Bronchial epithelial cell (primary cell): ENCODE measurements at regions not wholly inside any gene's neighbourhood (a gene's known extent, or its start where the extent isn't known, plus 50 kb on each side); places are given as distances from the start of the nearest gene placed in this dataset.

ENCODE experiments used
- DNase-seq: peaks from one replicate; pipeline ENCODE4 v3.0.0-alpha.2; 2010; ENCODE audit warnings: low read depth
- FAIRE-seq: peaks from 2 replicates; lab custom pipeline; 2011; peaks lifted over from hg19 to GRCh38; lab: Jason Lieb, UNC
- H3K27me3 ChIP-seq: 2 replicates; pipeline ENCODE4 v1.5.1; 2011; ENCODE audit warnings: low read length; ENCODE audit not compliant: control insufficient read depth, insufficient read depth
- H3K36me3 ChIP-seq: 2 replicates; pipeline ENCODE4 v1.5.1; 2011; ENCODE audit warnings: low read length; ENCODE audit not compliant: control insufficient read depth, insufficient read depth
- H3K4me3 ChIP-seq: 2 replicates; pipeline ENCODE4 v1.5.1; 2011; ENCODE audit warnings: mild to moderate bottlenecking, low read depth, low read length, control low read depth
- TF ChIP-seq, protein P1 (sequence below): IDR thresholded peaks from 2 replicates; pipeline ENCODE4 v1.5.1; 2011; ENCODE audit warnings: mild to moderate bottlenecking, moderate library complexity, low read length, control low read depth, inconsistent platforms; ENCODE audit not compliant: insufficient read depth, severe bottlenecking

DNA sequence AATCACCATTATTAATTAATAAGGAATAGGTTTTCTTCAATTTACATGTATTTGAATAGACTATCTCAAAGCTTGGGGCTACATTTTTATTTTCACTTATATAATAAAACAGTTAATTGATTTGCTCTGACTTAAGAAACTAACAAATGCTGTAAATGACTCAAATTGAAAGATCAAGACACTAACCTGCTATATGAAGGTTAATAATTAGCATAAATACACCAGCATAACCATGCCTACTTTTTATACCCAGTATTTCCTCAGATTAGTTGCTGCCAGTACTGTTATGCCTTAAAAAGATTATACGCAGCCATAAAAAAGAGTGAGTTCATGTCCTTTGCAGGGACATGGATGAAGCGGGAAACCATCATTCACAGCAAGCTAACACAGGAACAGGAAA is 1545.1 kb downstream of the AMY1C start:
- Histone ChIP-seq H3K4me3 (no peak overlapping the region), H3K27me3 (no peaks in the 10 kb centered on the region), H3K36me3 (no peaks in the 10 kb centered on the region)
- DNase-seq = no peak
- FAIRE-seq = no peak
- TF ChIP-seq, protein P1, sequence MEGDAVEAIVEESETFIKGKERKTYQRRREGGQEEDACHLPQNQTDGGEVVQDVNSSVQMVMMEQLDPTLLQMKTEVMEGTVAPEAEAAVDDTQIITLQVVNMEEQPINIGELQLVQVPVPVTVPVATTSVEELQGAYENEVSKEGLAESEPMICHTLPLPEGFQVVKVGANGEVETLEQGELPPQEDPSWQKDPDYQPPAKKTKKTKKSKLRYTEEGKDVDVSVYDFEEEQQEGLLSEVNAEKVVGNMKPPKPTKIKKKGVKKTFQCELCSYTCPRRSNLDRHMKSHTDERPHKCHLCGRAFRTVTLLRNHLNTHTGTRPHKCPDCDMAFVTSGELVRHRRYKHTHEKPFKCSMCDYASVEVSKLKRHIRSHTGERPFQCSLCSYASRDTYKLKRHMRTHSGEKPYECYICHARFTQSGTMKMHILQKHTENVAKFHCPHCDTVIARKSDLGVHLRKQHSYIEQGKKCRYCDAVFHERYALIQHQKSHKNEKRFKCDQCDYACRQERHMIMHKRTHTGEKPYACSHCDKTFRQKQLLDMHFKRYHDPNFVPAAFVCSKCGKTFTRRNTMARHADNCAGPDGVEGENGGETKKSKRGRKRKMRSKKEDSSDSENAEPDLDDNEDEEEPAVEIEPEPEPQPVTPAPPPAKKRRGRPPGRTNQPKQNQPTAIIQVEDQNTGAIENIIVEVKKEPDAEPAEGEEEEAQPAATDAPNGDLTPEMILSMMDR = no peak

DNA sequence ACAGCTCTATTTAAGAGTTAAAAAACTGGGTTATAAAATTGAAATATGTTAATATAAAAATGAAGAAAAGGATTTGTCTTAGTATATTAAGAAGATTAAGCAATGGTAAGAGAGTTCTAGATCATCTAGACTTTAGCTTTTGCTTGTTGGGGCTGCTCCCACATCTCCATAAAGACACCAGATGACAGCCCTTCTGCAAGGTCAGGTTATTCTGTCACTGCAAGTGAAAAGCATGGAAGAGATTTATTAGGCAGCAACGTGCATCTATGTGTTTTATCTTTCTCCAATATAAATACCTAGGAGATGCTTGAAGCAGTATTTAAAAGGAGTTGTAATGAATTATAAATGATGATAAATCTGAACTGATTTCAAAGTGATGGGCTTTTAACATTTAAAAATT is 1560.4 kb downstream of the AMY1C start:
- Histone ChIP-seq H3K27me3 (no peaks in the 10 kb centered on the region), H3K4me3 (no peak overlapping the region), H3K36me3 (no peaks in the 10 kb centered on the region)
- TF ChIP-seq, protein P1 = no peak
- FAIRE-seq (no peak), DNase-seq (no peak)

DNA sequence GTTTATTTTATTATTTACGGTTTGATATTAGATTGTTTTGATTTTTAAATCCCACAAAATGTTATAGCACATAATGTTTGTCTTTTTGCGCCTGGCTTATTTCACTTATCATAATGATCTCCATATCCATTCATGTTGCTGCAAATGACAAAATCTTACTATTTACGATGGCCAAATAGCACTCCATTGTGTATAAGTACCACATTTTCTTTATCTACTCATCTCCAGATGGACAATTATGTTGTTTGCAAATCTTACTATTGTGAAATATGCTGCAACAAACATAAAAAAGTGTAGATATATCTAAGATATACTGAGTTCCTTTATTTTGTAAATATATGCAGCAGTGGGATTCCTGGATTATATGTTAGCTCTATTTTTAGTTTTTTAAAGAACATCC is 1568.3 kb downstream of the AMY1C start:
- no peak overlapping the region for H3K4me3 ChIP-seq
- FAIRE-seq (no peak), DNase-seq (no peak)
- TF ChIP-seq, protein P1 = no peak
- no peaks in the 10 kb centered on the region for H3K27me3 ChIP-seq
- no peaks in the 10 kb centered on the region for H3K36me3 ChIP-seq

DNA sequence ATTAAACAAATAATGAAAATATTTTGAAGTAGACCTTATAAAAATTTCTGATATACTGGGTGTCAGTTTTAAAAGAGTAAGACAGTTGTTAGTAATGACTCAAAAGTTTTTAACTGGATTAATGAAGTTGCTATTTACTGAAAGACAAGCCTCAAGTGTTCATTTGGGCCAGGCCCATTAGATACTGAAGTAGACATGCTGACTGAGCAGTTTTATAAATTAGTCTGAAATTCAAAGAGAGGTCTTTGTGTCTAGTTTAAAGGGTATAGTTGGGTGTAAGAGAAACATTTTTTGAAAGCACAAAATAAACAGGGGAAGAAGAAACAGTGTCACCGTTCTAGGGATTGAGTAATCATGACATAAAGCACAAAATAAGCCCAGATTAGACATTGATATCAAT is 1577.2 kb downstream of the AMY1C start:
- Histone ChIP-seq H3K4me3 (no peak overlapping the region), H3K36me3 (no peaks in the 10 kb centered on the region), H3K27me3 (no peaks in the 10 kb centered on the region)
- TF ChIP-seq, protein P1 = no peak
- DNase-seq = no peak
- no peak for FAIRE-seq

DNA sequence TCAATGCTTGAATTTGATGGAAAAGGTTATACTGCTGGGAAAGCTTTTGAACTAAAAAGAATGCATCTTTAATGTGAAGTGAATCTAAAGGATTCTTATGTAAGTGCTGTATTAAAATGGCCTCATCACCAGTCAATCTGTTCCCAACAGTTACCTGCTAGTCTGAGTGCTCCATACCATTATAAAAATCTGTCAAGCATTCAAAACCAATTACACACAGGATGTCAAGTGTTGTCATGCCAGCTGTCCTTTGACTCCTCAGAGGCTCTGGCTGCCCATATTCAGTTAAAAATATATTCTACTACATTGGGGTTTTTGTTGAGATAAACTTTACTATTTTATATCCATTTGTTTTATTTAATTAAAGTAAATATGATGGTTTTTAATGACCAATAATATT is 1587.7 kb downstream of the AMY1C start:
- TF ChIP-seq, protein P1 = no peak
- DNase-seq = no peak
- H3K4me3 ChIP-seq = no peak overlapping the region
- H3K36me3 ChIP-seq = no peaks in the 10 kb centered on the region
- no peaks in the 10 kb centered on the region for H3K27me3 ChIP-seq
- no peak for FAIRE-seq

DNA sequence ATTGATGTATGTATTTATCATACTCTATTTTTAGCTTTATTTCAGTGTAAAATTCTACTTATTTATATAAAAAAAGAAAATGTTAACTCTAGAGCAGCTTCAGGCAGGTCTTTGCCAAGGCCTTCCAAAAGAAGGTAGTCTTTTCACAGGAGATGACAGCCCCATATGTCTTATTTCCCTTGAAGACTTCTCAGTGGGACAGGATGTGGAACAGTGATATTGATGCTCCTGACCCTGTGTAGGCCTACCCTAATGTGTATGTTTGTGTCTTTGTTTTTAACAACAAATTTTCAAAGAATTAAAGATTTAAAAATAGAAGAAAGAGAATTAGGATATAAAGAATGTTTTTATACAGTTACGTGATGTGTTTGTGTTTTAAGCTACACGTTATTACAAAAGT is 1593.6 kb downstream of the AMY1C start:
- no peak overlapping the region for H3K4me3 ChIP-seq
- TF ChIP-seq, protein P1 = no peak
- no peaks in the 10 kb centered on the region for H3K36me3 ChIP-seq
- H3K27me3 ChIP-seq = no peaks in the 10 kb centered on the region
- DNase-seq = no peak
- no peak for FAIRE-seq
